Frontal cortex (tissue), 3 donors: ENCODE measurements at regions not wholly inside any gene's neighbourhood (a gene's known extent, or its start where the extent isn't known, plus 50 kb on each side); places are given as distances from the start of the nearest gene placed in this dataset.
"Not testable (repeated sequence)": the region's sequence is repeated elsewhere in the genome, so short reads cannot be mapped to it uniquely, and the experiment has no call there.

Experiments
- DNase-seq, 2 donors: peaks; one replicate each; pipeline ENCODE4 v3.0.0; 2012; ENCODE audit warnings: low spot score in 2 of 2
- FAIRE-seq: peaks from 2 replicates; lab custom pipeline; 2012; peaks lifted over from hg19 to GRCh38; lab: Jason Lieb, UNC
- donor health status: control.
- donor health status: control.
- donor health status: control.

- not testable (repeated sequence) for FAIRE-seq, DNase-seq
Observed at GRCh38 chr10:46734262-46734642, 155.3 kb downstream of the SYT15 start.

- not testable (repeated sequence) for FAIRE-seq, DNase-seq
Observed at GRCh38 chr10:46739919-46740318, 161.0 kb downstream of the SYT15 start.

- not testable (repeated sequence) for DNase-seq, FAIRE-seq
Observed at GRCh38 chr10:46740368-46740767, 161.4 kb downstream of the SYT15 start.

GRCh38 chr10:46749003-46749402 lies 162.2 kb upstream of the PTPN20 start:
- not testable (repeated sequence) for DNase-seq, FAIRE-seq

- not testable (repeated sequence) for DNase-seq, FAIRE-seq
Observed at GRCh38 chr10:46749470-46749869, 161.8 kb upstream of the PTPN20 start.

GRCh38 chr10:46753763-46754162 lies 157.5 kb upstream of the PTPN20 start:
- FAIRE-seq, DNase-seq: not testable (repeated sequence)

GRCh38 chr10:46761471-46761870 lies 149.8 kb upstream of the PTPN20 start:
- not testable (repeated sequence) for DNase-seq, FAIRE-seq

GRCh38 chr10:46768515-46769291 lies 142.5 kb upstream of the PTPN20 start:
- not testable (repeated sequence) for FAIRE-seq, DNase-seq

GRCh38 chr10:46773178-46773896 lies 137.9 kb upstream of the PTPN20 start:
- DNase-seq, FAIRE-seq: not testable (repeated sequence)

- FAIRE-seq, result not testable (repeated sequence)
Observed at GRCh38 chr10:46773897-46774236, 137.4 kb upstream of the PTPN20 start.

GRCh38 chr10:46774366-46774765 lies 136.9 kb upstream of the PTPN20 start:
- DNase-seq, FAIRE-seq: not testable (repeated sequence)

More at GRCh38 chr10:46773897-46774236, 137.4 kb upstream of the PTPN20 start:
- not testable (repeated sequence) for DNase-seq

GRCh38 chr10:46774945-46775667 lies 136.1 kb upstream of the PTPN20 start:
- FAIRE-seq, DNase-seq: not testable (repeated sequence)

- DNase-seq, FAIRE-seq: not testable (repeated sequence)
Observed at GRCh38 chr10:46775668-46776059, 135.6 kb upstream of the PTPN20 start.

- not testable (repeated sequence) for DNase-seq, FAIRE-seq
Observed at GRCh38 chr10:46779571-46779970, 131.7 kb upstream of the PTPN20 start.

- not testable (repeated sequence) for DNase-seq, FAIRE-seq
Observed at GRCh38 chr10:46780164-46780563, 131.1 kb upstream of the PTPN20 start.

GRCh38 chr10:46781001-46781400 lies 130.2 kb upstream of the PTPN20 start:
- not testable (repeated sequence) for FAIRE-seq, DNase-seq

- DNase-seq, FAIRE-seq: not testable (repeated sequence)
Observed at GRCh38 chr10:46782001-46782874, 129.0 kb upstream of the PTPN20 start.

- DNase-seq, FAIRE-seq: not testable (repeated sequence)
Observed at GRCh38 chr10:46784665-46785064, 126.6 kb upstream of the PTPN20 start.

- not testable (repeated sequence) for DNase-seq, FAIRE-seq
Observed at GRCh38 chr10:46786125-46786517, 125.1 kb upstream of the PTPN20 start.
